ENCODE measurements at regions not wholly inside any gene's neighbourhood (a gene's known extent, or its start where the extent isn't known, plus 50 kb on each side); places are given as distances from the start of the nearest gene placed in this dataset.

GRCh38 chr3:146892041-146892440 lies 286.9 kb upstream of the PLSCR5 start:
- TF ChIP-seq, protein P1, sequence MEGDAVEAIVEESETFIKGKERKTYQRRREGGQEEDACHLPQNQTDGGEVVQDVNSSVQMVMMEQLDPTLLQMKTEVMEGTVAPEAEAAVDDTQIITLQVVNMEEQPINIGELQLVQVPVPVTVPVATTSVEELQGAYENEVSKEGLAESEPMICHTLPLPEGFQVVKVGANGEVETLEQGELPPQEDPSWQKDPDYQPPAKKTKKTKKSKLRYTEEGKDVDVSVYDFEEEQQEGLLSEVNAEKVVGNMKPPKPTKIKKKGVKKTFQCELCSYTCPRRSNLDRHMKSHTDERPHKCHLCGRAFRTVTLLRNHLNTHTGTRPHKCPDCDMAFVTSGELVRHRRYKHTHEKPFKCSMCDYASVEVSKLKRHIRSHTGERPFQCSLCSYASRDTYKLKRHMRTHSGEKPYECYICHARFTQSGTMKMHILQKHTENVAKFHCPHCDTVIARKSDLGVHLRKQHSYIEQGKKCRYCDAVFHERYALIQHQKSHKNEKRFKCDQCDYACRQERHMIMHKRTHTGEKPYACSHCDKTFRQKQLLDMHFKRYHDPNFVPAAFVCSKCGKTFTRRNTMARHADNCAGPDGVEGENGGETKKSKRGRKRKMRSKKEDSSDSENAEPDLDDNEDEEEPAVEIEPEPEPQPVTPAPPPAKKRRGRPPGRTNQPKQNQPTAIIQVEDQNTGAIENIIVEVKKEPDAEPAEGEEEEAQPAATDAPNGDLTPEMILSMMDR (IDR thresholded peaks at IDR 0.05; ENCODE audit: insufficient read depth, low read depth, low read length) = no peak
- POLR2A ChIA-PET = no interaction called here

GRCh38 chr3:146889626-146890025 lies 284.5 kb upstream of the PLSCR5 start:
- Histone ChIP-seq H3K4me3 (ENCODE audit: low read depth, low read length) (no peak overlapping the region), H3K27me3 (ENCODE audit: control insufficient read depth, insufficient read depth, low read length) (no peaks in the 10 kb centered on the region), H3K36me3 (ENCODE audit: control insufficient read depth, insufficient read depth, low read length) (no peaks in the 10 kb centered on the region)
- POLR2A ChIA-PET = no interaction called here
- CTCF ChIA-PET = interaction anchor here (1.0 kb wide), 2 partner anchors 13 to 68 kb away, joined by 3 read pairs; no protein-coding TSS in a partner anchor
- TF ChIP-seq, protein P1 (IDR thresholded peaks at IDR 0.05; ENCODE audit: insufficient read depth, low read depth, low read length) = no peak
- DNase-seq (ENCODE audit: low read depth) = no peak

More at GRCh38 chr3:146892041-146892440, 286.9 kb upstream of the PLSCR5 start:
- Histone ChIP-seq H3K36me3 (ENCODE audit: control insufficient read depth, insufficient read depth, low read length) (no peaks in the 10 kb centered on the region), H3K4me3 (ENCODE audit: low read depth, low read length) (no peak overlapping the region), H3K27me3 (ENCODE audit: control insufficient read depth, insufficient read depth, low read length) (no peaks in the 10 kb centered on the region)
- CTCF ChIA-PET = no interaction called here
- DNase-seq (ENCODE audit: low read depth) = no peak

- H3K4me3 ChIP-seq (ENCODE audit: low read depth, low read length) = no peak overlapping the region
- DNase-seq (ENCODE audit: low read depth) = no peak
- POLR2A ChIA-PET = no interaction called here
- CTCF ChIA-PET = interaction anchor here (0.9 kb wide), 1 partner anchor 102 kb away, joined by 3 read pairs; no protein-coding TSS in a partner anchor
- TF ChIP-seq, protein P1 (IDR thresholded peaks at IDR 0.05; ENCODE audit: insufficient read depth, low read depth, low read length) = no peak
- no peaks in the 10 kb centered on the region for H3K27me3 ChIP-seq (ENCODE audit: control insufficient read depth, insufficient read depth, low read length)
- H3K36me3 ChIP-seq (ENCODE audit: control insufficient read depth, insufficient read depth, low read length) = no peaks in the 10 kb centered on the region
Observed at GRCh38 chr3:146888176-146888575, 283.0 kb upstream of the PLSCR5 start.

DNA sequence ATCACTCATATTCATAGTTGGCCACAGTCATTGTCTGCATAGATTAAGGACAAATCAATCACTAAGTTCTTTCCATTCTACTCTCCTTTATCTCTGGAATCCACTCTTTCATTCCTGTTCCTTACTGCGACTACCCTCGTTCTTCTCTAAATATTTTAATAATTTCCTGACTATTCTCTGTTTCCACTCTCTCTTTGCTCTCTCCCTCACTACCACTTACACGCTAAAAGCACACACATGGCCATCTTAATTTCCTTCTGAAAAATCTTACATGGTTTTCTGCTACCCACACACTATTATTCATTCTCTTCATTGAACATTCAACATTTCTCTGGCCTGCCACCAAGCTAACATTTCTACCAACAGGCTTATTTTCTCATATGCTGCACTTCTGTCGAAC lies 279.6 kb upstream of the PLSCR5 start:
- Histone ChIP-seq H3K4me3 (ENCODE audit: low read depth, low read length) (no peak overlapping the region), H3K27me3 (ENCODE audit: control insufficient read depth, insufficient read depth, low read length) (no peaks in the 10 kb centered on the region), H3K36me3 (ENCODE audit: control insufficient read depth, insufficient read depth, low read length) (no peaks in the 10 kb centered on the region)
- TF ChIP-seq, protein P1 (IDR thresholded peaks at IDR 0.05; ENCODE audit: insufficient read depth, low read depth, low read length) = no peak
- POLR2A ChIA-PET = no interaction called here
- DNase-seq (ENCODE audit: low read depth) = no peak
- CTCF ChIA-PET = interaction anchor here (1.6 kb wide), 1 partner anchor 15 kb away, joined by 6 read pairs; no protein-coding TSS in a partner anchor

DNA sequence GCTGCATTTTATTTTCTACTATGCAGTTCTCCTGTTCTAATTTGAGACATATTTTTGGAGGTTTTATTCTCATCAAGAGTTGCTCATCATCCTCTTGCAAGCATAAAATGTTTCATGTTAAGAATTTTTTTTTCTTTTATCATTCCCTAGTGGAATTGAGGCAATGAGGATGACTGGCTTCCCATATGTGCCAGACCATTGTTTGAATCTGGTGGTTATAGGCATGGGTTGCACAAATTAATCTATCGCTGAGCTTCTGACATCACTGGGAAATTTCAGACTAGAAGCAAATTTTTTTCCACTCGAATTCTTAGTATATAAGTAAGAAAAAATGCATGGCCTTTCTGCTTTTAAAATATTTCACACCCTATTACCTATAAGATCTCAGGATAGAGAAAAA lies 279.1 kb upstream of the PLSCR5 start:
- no peaks in the 10 kb centered on the region for H3K36me3 ChIP-seq (ENCODE audit: control insufficient read depth, insufficient read depth, low read length)
- ChIA-PET CTCF (interaction anchor here (1.6 kb wide), 1 partner anchor 15 kb away, joined by 6 read pairs; no protein-coding TSS in a partner anchor), POLR2A (no interaction called here)
- TF ChIP-seq, protein P1 (IDR thresholded peaks at IDR 0.05; ENCODE audit: insufficient read depth, low read depth, low read length) = no peak
- H3K27me3 ChIP-seq (ENCODE audit: control insufficient read depth, insufficient read depth, low read length) = no peaks in the 10 kb centered on the region
- no peak overlapping the region for H3K4me3 ChIP-seq (ENCODE audit: low read depth, low read length)
- DNase-seq (ENCODE audit: low read depth) = no peak
